ENCODE measurements at regions not wholly inside any gene's neighbourhood (a gene's known extent, or its start where the extent isn't known, plus 50 kb on each side); places are given as distances from the start of the nearest gene placed in this dataset.

GRCh38 chr22:49204599-49205482 lies 622.8 kb downstream of the BRD1 start:
- DNase-seq (ENCODE audit: low read depth in 2 of 2): no peak

- DNase-seq (ENCODE audit: low read depth in 2 of 2): no peak
These were observed 623.6 kb downstream of the BRD1 start for GRCh38 chr22:49203859-49204598.

GRCh38 chr22:49203091-49203858 lies 624.4 kb downstream of the BRD1 start:
- no peak for DNase-seq (ENCODE audit: low read depth in 2 of 2)

- DNase-seq (ENCODE audit: low read depth in 2 of 2): no peak
These were observed 625.4 kb downstream of the BRD1 start for GRCh38 chr22:49202226-49202625.

GRCh38 chr22:49201046-49201970 lies 626.4 kb downstream of the BRD1 start:
- no peak for DNase-seq (ENCODE audit: low read depth in 2 of 2)

- no peak for DNase-seq (ENCODE audit: low read depth in 2 of 2)
These were observed 628.4 kb downstream of the BRD1 start for GRCh38 chr22:49199224-49199623.

GRCh38 chr22:49198705-49199084 lies 629.0 kb downstream of the BRD1 start:
- no peak for DNase-seq (ENCODE audit: low read depth in 2 of 2)

GRCh38 chr22:49197986-49198704 lies 629.5 kb downstream of the BRD1 start:
- no peak for DNase-seq (ENCODE audit: low read depth in 2 of 2)

- no peak for DNase-seq (ENCODE audit: low read depth in 2 of 2)
These were observed 630.2 kb downstream of the BRD1 start for GRCh38 chr22:49197505-49197904.

GRCh38 chr22:49196046-49196511 lies 631.6 kb downstream of the BRD1 start:
- no peak for DNase-seq (ENCODE audit: low read depth in 2 of 2)

GRCh38 chr22:49195636-49196035 lies 632.0 kb downstream of the BRD1 start:
- DNase-seq (ENCODE audit: low read depth in 2 of 2): no peak

GRCh38 chr22:49193901-49194465 lies 633.7 kb downstream of the BRD1 start:
- DNase-seq (ENCODE audit: low read depth in 2 of 2): no peak

GRCh38 chr22:49193348-49193747 lies 634.3 kb downstream of the BRD1 start:
- DNase-seq (ENCODE audit: low read depth in 2 of 2): no peak

GRCh38 chr22:49192857-49193250 lies 634.8 kb downstream of the BRD1 start:
- no peak for DNase-seq (ENCODE audit: low read depth in 2 of 2)

GRCh38 chr22:49192180-49192856 lies 635.4 kb downstream of the BRD1 start:
- no peak for DNase-seq (ENCODE audit: low read depth in 2 of 2)

GRCh38 chr22:49191506-49191980 lies 636.1 kb downstream of the BRD1 start:
- DNase-seq (ENCODE audit: low read depth in 2 of 2): no peak

GRCh38 chr22:49190816-49191505 lies 636.7 kb downstream of the BRD1 start:
- no peak for DNase-seq (ENCODE audit: low read depth in 2 of 2)

GRCh38 chr22:49189871-49190270 lies 637.8 kb downstream of the BRD1 start:
- no peak for DNase-seq (ENCODE audit: low read depth in 2 of 2)

GRCh38 chr22:49188591-49188990 lies 639.1 kb downstream of the BRD1 start:
- no peak for DNase-seq (ENCODE audit: low read depth in 2 of 2)
